ENCODE measurements at regions not wholly inside any gene's neighbourhood (a gene's known extent, or its start where the extent isn't known, plus 50 kb on each side); places are given as distances from the start of the nearest gene placed in this dataset.

DNA sequence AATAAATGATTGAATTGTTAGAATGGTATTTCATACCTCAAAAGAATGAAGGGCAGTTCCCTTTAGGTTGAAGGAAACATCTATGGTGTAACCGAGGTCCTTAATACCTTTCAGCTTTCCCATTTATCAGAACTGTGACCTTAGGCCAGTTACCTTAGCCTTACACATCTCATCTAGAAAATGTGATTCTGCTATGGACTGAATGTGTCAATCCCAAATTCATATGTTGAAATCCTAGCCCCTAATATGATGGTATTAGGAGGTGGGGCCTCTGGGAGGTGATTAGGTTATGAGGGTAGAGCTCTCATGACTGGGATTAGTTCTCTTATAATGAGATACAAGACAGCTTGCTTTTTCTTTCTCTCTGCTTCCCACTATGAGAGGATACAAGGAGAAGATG, 441.9 kb downstream of the PLK2 start:
- H3K9me3 ChIP-seq (ENCODE audit: low read depth, low read length) = no peaks in the 10 kb centered on the region

DNA sequence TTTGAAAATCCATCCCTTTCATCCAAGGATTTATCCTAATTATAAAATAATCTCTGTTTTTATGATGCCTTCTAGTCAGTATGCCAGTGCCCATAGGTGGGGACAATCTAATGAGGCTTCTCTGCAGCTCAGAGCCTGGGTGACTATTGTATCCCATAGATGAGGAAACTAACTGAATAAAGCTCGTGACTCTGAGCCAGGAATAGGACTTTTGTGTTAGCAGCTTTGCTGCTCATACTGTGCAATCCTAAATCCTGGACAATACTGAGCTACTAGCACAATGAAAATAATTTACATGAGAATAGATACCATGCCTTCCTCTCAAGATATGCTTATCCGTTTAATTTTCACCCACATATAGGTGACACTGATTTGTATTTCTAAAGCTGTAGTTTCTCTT, 443.0 kb downstream of the PLK2 start:
- H3K9me3 ChIP-seq (ENCODE audit: low read depth, low read length) = no peaks in the 10 kb centered on the region
- no peaks in the 10 kb centered on the region for H3K36me3 ChIP-seq (ENCODE audit: insufficient read depth, low read length)
- no peak overlapping the region for H3K27ac ChIP-seq
- no peak overlapping the region for H3K4me3 ChIP-seq
- TF ChIP-seq FOXP2 (optimal IDR thresholded peaks at IDR 0.05; ENCODE audit: control extremely low read depth, extremely low read length, insufficient read depth) (no peak), EZH2 (IDR thresholded peaks at IDR 0.05) (no peak), POLR2AphosphoS5 (IDR thresholded peaks at IDR 0.05; ENCODE audit: borderline replicate concordance, low read depth, low read length) (no peak)
- DNase-seq (ENCODE audit: low read depth, low spot score) = no peak
- H3K9ac ChIP-seq (ENCODE audit: insufficient read length) = no peak overlapping the region

More for the DNA sequence above, 441.9 kb downstream of the PLK2 start:
- no peak overlapping the region for H3K9ac ChIP-seq (ENCODE audit: insufficient read length)
- H3K36me3 ChIP-seq (ENCODE audit: insufficient read depth, low read length) = no peaks in the 10 kb centered on the region
- DNase-seq (ENCODE audit: low read depth, low spot score) = no peak
- no peak overlapping the region for H3K27ac ChIP-seq
- TF ChIP-seq POLR2AphosphoS5 (IDR thresholded peaks at IDR 0.05; ENCODE audit: borderline replicate concordance, low read depth, low read length) = no peak
- TF ChIP-seq EZH2 (IDR thresholded peaks at IDR 0.05) = no peak
- no peak for TF ChIP-seq FOXP2 (optimal IDR thresholded peaks at IDR 0.05; ENCODE audit: control extremely low read depth, extremely low read length, insufficient read depth)
- no peak overlapping the region for H3K4me3 ChIP-seq

DNA sequence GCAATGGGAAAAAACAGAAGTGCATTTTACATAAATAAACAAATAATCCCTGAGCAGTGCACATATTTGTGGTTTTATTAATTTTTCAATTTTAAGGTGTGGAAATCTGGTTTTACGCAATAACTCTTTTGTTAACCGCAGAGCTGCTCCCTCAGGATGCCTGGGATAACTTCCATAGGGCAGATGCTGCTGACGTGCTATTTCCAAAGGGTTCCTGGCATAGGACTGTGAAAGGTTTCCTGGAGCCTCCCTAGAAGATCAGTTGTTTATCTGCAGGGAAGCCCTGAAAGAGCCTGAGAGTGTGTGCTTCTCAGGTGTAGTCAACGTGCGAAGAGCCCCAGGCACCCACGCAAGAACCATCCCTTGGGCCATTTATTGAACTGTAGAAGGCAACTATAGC, 443.5 kb downstream of the PLK2 start:
- Histone ChIP-seq H3K9me3 (ENCODE audit: low read depth, low read length) (no peaks in the 10 kb centered on the region), H3K4me3 (no peak overlapping the region), H3K27ac (no peak overlapping the region), H3K9ac (ENCODE audit: insufficient read length) (no peak overlapping the region), H3K36me3 (ENCODE audit: insufficient read depth, low read length) (no peaks in the 10 kb centered on the region)
- peak; percentile 48 for DNase-seq (ENCODE audit: low read depth, low spot score)
- no peak for TF ChIP-seq EZH2 (IDR thresholded peaks at IDR 0.05)
- no peak for TF ChIP-seq POLR2AphosphoS5 (IDR thresholded peaks at IDR 0.05; ENCODE audit: borderline replicate concordance, low read depth, low read length)
- no peak for TF ChIP-seq FOXP2 (optimal IDR thresholded peaks at IDR 0.05; ENCODE audit: control extremely low read depth, extremely low read length, insufficient read depth)

DNA sequence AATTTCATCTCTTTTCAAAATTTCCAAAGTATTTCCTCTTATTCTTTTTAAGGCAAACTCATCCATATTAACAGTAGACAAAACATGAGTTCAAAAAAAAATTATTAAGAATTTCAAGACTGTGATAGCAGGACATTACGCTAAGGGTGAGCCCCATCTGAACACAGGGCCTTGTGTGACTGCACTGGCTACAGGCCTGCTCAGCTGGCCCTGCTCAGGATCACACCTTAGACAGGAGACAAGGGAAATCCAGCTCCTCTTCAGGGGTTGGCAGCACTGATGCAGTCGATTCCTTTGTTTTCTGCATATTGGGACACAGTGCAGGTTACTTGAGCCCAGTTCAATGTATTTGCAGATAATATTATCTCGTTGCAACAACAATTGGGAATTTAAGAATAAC, 444.7 kb downstream of the PLK2 start:
- TF ChIP-seq POLR2AphosphoS5 (IDR thresholded peaks at IDR 0.05; ENCODE audit: borderline replicate concordance, low read depth, low read length) (no peak), EZH2 (IDR thresholded peaks at IDR 0.05) (no peak), FOXP2 (optimal IDR thresholded peaks at IDR 0.05; ENCODE audit: control extremely low read depth, extremely low read length, insufficient read depth) (no peak)
- H3K9me3 ChIP-seq (ENCODE audit: low read depth, low read length) = no peaks in the 10 kb centered on the region
- no peak overlapping the region for H3K4me3 ChIP-seq
- H3K36me3 ChIP-seq (ENCODE audit: insufficient read depth, low read length) = no peaks in the 10 kb centered on the region
- no peak overlapping the region for H3K27ac ChIP-seq
- no peak overlapping the region for H3K9ac ChIP-seq (ENCODE audit: insufficient read length)
- no peak for DNase-seq (ENCODE audit: low read depth, low spot score)

DNA sequence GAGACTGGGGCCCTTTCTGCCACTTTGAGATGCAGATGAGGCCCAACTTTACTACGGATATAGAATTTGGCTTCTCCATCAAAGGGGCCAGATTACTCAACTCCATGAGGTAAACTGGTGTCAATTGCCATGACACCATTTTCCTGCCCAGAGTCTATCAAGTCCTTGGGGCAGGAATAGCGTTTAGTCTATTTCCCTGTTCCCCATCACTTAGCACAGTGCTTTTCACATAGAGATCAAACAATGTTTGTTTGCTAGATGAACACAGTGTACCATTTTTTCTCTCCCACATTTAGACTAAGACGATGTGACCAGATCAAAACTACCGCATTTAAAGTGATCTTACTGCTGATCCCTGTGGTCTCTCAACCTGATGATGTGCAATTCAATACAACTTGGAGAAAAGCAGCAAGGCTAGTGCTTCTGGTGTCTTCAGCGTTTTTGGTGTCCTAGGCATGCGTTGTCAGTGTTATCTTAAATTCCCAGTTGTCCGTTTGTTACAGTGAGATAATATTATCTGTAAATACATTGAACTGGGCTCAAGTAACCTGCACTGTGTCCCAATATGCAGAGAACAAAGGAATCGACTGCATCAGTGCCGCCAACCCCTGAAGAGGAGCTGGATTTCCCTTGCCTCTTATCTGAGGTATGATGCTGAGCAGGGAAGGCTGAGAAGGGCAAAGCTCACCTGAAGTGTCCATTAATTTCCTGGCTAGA, 446.2 kb downstream of the PLK2 start:
- Histone ChIP-seq H3K9ac (ENCODE audit: insufficient read length) (no peak overlapping the region), H3K4me3 (no peak overlapping the region), H3K27ac (no peak overlapping the region), H3K9me3 (ENCODE audit: low read depth, low read length) (no peaks in the 10 kb centered on the region), H3K36me3 (ENCODE audit: insufficient read depth, low read length) (no peaks in the 10 kb centered on the region)
- no peak for DNase-seq (ENCODE audit: low read depth, low spot score)
- TF ChIP-seq EZH2 (IDR thresholded peaks at IDR 0.05) (no peak), POLR2AphosphoS5 (IDR thresholded peaks at IDR 0.05; ENCODE audit: borderline replicate concordance, low read depth, low read length) (no peak), FOXP2 (optimal IDR thresholded peaks at IDR 0.05; ENCODE audit: control extremely low read depth, extremely low read length, insufficient read depth) (no peak)

DNA sequence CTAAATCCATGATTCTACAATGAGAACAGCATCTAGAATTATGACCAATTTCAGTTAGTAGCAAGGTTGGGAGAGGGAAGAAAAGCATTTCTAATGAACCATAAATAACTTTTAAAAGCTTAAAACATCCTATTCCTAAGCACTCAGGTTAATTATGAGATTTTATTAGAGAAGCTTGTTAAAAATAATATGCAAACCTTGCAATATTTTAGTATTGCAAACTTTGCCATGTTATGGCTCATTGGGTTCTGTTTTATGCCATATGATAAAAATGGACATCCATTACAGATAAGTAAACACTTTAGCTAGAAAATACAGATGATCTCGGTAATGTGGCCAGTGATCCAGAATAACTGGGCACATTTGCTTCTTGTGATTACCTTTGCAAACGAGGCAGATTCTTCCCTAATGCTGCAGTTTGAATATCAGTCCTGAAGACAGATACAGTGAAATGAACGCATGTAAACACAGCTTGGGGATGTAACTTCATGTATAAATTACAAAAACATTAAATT, 447.0 kb downstream of the PLK2 start:
- Histone ChIP-seq H3K27ac (no peak overlapping the region), H3K9ac (ENCODE audit: insufficient read length) (no peak overlapping the region), H3K4me3 (no peak overlapping the region), H3K36me3 (ENCODE audit: insufficient read depth, low read length) (no peaks in the 10 kb centered on the region), H3K9me3 (ENCODE audit: low read depth, low read length) (no peaks in the 10 kb centered on the region)
- TF ChIP-seq POLR2AphosphoS5 (IDR thresholded peaks at IDR 0.05; ENCODE audit: borderline replicate concordance, low read depth, low read length) (no peak), FOXP2 (optimal IDR thresholded peaks at IDR 0.05; ENCODE audit: control extremely low read depth, extremely low read length, insufficient read depth) (no peak), EZH2 (IDR thresholded peaks at IDR 0.05) (no peak)
- no peak for DNase-seq (ENCODE audit: low read depth, low spot score)

DNA sequence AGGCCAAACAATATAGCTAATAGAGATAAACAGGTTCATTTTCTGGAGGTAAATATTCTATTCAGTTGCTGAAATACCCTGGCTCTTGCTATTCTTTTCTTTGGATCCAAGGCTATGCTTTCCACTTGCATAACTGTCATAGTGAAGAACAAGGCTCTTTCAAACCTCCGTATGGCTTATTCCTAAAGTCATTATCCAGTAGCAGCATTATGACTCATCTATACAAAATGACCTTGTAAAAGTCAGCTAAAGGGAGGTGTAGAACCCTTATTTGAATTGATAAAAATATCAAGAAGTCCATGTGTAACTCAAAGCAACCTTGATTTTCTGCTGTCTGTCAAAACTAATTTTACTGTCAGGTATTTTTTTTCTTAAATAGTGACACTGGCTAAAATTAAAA, 447.8 kb downstream of the PLK2 start:
- no peak overlapping the region for H3K4me3 ChIP-seq
- no peak overlapping the region for H3K27ac ChIP-seq
- DNase-seq (ENCODE audit: low read depth, low spot score) = no peak
- no peaks in the 10 kb centered on the region for H3K36me3 ChIP-seq (ENCODE audit: insufficient read depth, low read length)
- H3K9ac ChIP-seq (ENCODE audit: insufficient read length) = no peak overlapping the region
- no peaks in the 10 kb centered on the region for H3K9me3 ChIP-seq (ENCODE audit: low read depth, low read length)
- no peak for TF ChIP-seq POLR2AphosphoS5 (IDR thresholded peaks at IDR 0.05; ENCODE audit: borderline replicate concordance, low read depth, low read length)
- TF ChIP-seq EZH2 (IDR thresholded peaks at IDR 0.05) = no peak
- TF ChIP-seq FOXP2 (optimal IDR thresholded peaks at IDR 0.05; ENCODE audit: control extremely low read depth, extremely low read length, insufficient read depth) = no peak

DNA sequence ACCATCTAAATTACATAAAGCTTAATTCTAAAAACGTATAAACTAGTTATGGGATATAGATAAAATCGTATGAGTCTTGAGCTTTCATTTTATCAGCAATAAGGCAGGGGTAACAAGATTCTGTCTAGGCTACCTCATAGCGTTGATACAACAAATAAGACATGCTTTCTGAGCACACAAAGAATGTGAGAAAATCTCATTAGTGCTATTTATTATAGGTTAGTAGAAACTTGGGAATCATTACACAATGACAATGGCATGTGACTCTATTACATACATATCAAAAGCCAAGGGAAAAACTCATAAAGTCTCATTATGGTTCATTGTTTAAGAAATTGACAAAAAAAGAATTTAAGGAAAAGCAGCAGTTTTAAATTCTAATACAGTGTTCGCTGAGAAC, 448.6 kb downstream of the PLK2 start:
- no peak overlapping the region for H3K27ac ChIP-seq
- TF ChIP-seq EZH2 (IDR thresholded peaks at IDR 0.05) = no peak
- no peak for TF ChIP-seq FOXP2 (optimal IDR thresholded peaks at IDR 0.05; ENCODE audit: control extremely low read depth, extremely low read length, insufficient read depth)
- TF ChIP-seq POLR2AphosphoS5 (IDR thresholded peaks at IDR 0.05; ENCODE audit: borderline replicate concordance, low read depth, low read length) = no peak
- no peak for DNase-seq (ENCODE audit: low read depth, low spot score)
- H3K36me3 ChIP-seq (ENCODE audit: insufficient read depth, low read length) = no peaks in the 10 kb centered on the region
- H3K9me3 ChIP-seq (ENCODE audit: low read depth, low read length) = no peaks in the 10 kb centered on the region
- no peak overlapping the region for H3K9ac ChIP-seq (ENCODE audit: insufficient read length)
- no peak overlapping the region for H3K4me3 ChIP-seq

Data from SK-N-MC (cell line).